GM19467 (cell line): ENCODE measurements at regions not wholly inside any gene's neighbourhood (a gene's known extent, or its start where the extent isn't known, plus 50 kb on each side); places are given as distances from the start of the nearest gene placed in this dataset.

Experiments
- ATAC-seq: cut with Tn5 transposase; IDR thresholded peaks from one replicate; pipeline ENCODE4 v1.9.1; 2021; ENCODE audit warnings: mild to moderate bottlenecking, moderate library complexity; ENCODE audit not compliant: unreplicated experiment

GRCh38 chr5:57695706-57696388 is 213.2 kb upstream of the ACTBL2 start:
- no peak for ATAC-seq

GRCh38 chr5:57695179-57695578 is 212.6 kb upstream of the ACTBL2 start:
- no peak for ATAC-seq

GRCh38 chr5:57693488-57694305 is 211.1 kb upstream of the ACTBL2 start:
- no peak for ATAC-seq

- ATAC-seq, result no peak
Observed at GRCh38 chr5:57692582-57693487, 210.2 kb upstream of the ACTBL2 start.

GRCh38 chr5:57690724-57691123 is 208.1 kb upstream of the ACTBL2 start:
- no peak for ATAC-seq

GRCh38 chr5:57687596-57687995 is 205.0 kb upstream of the ACTBL2 start:
- ATAC-seq, result no peak

- no peak for ATAC-seq
Observed at GRCh38 chr5:57685516-57686255, 203.1 kb upstream of the ACTBL2 start.

GRCh38 chr5:57684299-57684702 is 201.7 kb upstream of the ACTBL2 start:
- ATAC-seq, result no peak

- ATAC-seq, result no peak
Observed at GRCh38 chr5:57683036-57683630, 200.5 kb upstream of the ACTBL2 start.

- ATAC-seq, result no peak
Observed at GRCh38 chr5:57681942-57682341, 199.3 kb upstream of the ACTBL2 start.

- ATAC-seq, result no peak
Observed at GRCh38 chr5:57680686-57681085, 198.1 kb upstream of the ACTBL2 start.

- ATAC-seq, result no peak
Observed at GRCh38 chr5:57677235-57677634, 194.6 kb upstream of the ACTBL2 start.

GRCh38 chr5:57676222-57677098 is 193.8 kb upstream of the ACTBL2 start:
- no peak for ATAC-seq

GRCh38 chr5:57675236-57675635 is 192.6 kb upstream of the ACTBL2 start:
- ATAC-seq, result no peak

- ATAC-seq, result no peak
Observed at GRCh38 chr5:57671371-57671770, 188.8 kb upstream of the ACTBL2 start.

GRCh38 chr5:57666582-57666981 is 184.0 kb upstream of the ACTBL2 start:
- ATAC-seq, result no peak

GRCh38 chr5:57665146-57665936 is 182.7 kb upstream of the ACTBL2 start:
- no peak for ATAC-seq

GRCh38 chr5:57664700-57665099 is 182.1 kb upstream of the ACTBL2 start:
- no peak for ATAC-seq
